GM19452 (cell line): ENCODE measurements at regions not wholly inside any gene's neighbourhood (a gene's known extent, or its start where the extent isn't known, plus 50 kb on each side); places are given as distances from the start of the nearest gene placed in this dataset.
"Not testable (repeated sequence)": the region's sequence is repeated elsewhere in the genome, so short reads cannot be mapped to it uniquely, and the experiment has no call there.

ENCODE experiments used
- ATAC-seq: cut with Tn5 transposase; IDR thresholded peaks from one replicate; pipeline ENCODE4 v1.9.1; 2021; ENCODE audit not compliant: unreplicated experiment

DNA sequence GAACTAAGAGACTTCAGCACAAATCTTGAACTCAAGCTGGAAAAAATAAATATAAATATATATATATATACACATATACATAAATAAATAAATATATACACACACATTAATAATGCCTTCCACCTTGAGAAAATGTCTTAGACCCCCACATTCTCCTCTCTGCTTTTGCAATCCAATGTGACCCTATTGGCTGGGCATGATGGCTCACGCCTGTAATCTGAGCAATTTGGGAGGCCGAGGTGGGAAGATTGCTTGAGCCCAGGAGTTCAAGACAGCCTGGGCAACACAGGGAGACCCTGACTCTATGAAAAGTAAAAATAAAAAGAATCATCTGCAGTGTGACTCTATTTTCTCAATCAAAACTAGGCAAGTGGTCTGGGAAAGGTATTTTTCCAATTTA is 424.1 kb upstream of the NFE2L3 start:
- ATAC-seq, result no peak

DNA sequence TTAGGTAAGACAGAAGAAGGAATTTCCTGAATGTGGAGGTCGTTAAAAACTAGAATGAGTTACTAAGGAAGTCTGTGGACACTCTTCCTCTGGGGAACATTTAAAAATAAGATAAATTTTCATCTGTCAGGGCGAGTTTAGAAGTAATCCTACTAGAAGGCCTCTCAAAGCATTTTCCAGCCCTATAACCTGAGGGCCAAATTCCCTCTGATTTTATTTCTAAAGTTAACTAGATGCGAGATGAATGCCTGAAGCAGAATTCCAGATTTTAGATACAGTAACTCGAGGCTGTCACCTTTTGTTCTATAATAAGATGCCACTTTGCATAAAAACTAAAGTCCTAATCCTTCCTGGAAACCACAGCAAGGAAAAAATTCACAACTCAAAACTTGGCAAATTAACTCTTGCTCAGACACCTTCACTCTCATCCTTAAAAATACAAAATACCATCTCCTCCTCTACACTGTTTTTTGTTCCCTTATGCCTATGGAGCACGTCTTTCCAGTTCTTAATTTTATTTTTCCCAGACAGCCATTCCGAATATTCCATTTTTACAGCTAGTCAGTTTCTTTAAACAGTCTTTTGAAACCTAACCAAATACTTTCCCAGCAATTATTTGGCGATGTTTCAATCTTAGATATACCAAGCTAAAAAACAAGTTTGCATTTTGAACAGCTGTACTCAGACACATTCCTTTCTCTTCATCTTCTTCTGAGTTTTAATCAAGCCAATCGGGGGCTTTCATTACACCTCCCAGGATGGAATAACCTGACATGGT is 420.7 kb upstream of the NFE2L3 start:
- ATAC-seq, result no peak

DNA sequence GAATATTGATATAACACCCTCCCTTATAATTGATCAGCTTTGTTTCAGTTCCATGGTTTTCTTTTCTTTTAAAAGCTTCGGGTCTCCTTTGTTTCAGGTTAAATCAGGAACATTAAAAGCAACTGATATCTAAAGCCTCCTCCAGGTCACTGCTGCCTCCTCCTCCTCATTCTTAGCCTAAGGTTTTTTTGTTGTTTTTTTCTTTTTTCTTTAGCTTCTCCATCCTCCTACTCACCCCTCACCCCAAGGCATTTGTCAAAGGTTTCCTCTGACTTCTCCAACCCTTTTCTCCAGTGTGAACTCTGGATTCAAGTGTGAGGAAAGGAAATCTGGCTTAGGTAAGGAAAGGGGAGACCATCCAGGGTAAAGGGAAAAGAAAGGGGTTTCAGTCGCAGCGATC is 420.2 kb upstream of the NFE2L3 start:
- no peak for ATAC-seq

DNA sequence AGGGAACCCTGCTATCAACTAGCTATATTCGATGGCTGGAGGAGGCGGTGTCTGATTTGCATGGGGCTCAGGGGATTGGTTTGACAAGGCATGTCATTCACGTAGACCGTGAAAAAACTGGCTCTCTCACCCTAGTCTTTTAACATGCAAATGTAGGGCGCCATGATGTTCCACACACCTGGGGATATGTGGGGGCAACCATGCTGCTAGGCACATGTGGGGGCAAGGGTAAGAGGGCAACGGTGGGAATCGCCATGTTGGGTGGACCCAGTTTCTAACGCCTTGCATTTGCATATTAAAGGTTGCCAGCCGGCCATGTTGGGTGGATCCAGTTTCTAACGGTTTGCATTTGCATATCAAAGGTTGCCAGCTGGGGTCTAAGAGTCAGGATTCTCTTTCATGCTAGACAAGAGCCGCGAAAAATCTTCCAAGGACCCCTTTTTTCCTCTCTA is 419.2 kb upstream of the NFE2L3 start:
- ATAC-seq, result no peak

DNA sequence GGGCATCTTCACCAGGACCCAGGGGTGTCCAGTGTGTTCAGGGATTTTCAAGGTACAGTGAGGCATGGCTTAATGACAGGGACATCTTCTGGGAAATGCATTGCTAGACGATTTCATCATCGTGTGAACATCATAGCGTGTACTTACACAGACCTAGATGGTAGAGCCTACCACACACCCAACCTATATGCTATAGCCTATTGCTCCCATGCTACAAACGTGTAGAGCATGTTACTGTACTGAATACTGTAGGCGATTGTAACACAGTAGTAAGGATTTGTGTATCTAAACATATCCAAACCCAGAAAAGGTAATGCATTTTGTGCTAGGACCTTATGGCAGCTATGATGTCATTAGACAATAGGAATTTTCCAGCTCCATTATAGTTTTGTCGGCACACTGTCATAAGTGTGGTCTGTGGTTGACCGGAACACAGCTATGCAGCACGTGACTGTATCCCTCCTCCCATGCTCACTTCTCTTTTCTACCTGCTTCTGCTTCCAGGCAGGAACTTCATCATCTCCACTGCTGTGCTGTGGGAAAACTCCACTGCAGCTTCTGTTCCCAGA is 416.2 kb upstream of the NFE2L3 start:
- no peak for ATAC-seq

GRCh38 chr7:25738528-25738927 is 413.5 kb upstream of the NFE2L3 start:
- no peak for ATAC-seq

DNA sequence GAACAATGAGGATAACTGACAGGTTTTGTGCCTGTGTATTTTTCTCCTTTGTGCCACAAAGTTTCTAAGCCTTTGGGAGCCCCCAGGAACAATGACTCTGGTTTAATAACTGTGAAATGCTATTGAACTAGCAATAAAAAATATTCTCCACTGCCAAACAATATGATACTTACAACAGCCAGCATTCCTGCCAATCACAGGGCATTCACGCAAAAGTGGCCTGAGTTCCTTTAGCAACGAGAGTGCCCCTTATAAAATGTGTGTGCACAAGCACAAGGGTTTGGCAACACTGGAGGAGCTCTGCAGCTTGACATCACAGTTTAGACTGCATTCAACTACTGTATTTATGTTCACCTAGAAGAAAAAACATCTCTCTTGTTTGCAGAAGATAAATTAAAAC is 412.9 kb upstream of the NFE2L3 start:
- no peak for ATAC-seq

- no peak for ATAC-seq
These were observed 409.7 kb upstream of the NFE2L3 start for GRCh38 chr7:25742316-25742715.

DNA sequence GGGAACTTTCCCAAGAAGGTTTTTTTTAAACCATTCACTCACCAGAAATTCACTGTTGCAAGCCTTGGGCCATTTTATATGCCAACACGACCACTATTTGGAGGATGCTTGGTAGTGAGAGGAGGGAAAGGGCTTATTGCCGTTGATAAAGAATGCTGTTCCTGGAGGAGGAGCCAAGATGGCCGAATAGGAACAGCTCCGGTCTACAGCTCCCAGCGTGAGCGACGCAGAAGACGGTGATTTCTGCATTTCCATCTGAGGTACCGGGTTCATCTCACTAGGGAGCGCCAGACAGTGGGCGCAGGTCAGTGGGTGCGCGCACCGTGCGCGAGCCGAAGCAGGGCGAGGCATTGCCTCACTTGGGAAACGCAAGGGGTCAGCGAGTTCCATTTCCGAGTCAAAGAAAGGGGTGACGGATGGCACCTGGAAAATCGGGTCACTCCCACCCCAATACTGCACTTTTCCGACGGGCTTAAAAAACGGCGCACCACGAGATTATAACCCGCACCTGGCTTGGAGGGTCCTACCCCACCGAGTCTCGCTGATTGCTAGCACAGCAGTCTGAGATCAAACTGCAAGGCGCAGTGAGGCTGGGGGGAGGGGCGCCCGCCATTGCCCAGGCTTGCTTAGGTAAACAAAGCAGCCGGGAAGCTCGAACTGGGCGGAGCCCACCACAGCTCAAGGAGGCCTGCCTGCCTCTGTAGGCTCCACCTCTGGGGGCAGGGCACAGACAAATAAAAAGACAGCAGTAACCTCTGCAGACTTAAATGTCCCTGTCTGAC is 408.1 kb upstream of the NFE2L3 start:
- not testable (repeated sequence) for ATAC-seq

GRCh38 chr7:25750744-25751508 is 401.1 kb upstream of the NFE2L3 start:
- no peak for ATAC-seq

DNA sequence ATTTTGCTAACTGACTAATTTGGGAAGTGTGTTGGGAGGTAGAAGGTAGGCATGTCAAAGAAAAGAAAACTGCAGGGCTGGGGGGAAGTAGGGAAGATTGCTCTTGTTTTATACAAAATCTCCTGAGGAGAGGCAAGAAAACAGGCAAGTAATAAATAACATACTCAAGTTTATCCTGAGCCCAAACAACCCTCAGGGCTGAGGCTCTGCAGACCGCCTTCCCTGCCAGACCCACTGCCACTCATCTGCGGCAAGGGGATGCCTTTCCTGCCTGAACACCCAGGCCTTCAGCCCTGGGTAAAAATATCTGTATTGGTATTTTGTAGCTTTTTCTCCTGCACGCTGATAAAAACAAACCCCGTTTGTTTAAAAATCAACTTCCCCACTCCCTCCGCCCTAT is 399.8 kb upstream of the NFE2L3 start:
- no peak for ATAC-seq

- ATAC-seq, result no peak
These were observed 398.8 kb upstream of the NFE2L3 start for GRCh38 chr7:25752967-25753791.

DNA sequence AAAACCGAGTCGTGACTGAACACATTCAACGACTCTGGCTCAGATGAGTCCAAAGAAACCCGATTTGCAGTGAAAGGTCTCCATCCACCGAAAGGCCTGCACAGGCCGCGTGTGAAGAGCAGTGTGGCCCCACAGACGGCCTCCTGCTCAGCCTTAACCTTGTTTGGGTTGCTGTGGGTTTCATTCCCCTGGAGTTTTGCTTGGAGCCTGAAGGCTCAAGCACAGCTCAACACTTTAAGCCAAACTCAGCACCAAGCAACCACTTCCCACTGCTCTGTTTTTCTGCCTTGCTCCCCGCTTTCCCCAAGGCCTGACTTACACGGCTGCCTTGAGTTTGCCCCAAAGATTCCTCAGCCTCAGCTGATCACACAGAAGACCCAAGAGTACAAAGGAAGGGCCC is 398.2 kb upstream of the NFE2L3 start:
- ATAC-seq, result no peak

DNA sequence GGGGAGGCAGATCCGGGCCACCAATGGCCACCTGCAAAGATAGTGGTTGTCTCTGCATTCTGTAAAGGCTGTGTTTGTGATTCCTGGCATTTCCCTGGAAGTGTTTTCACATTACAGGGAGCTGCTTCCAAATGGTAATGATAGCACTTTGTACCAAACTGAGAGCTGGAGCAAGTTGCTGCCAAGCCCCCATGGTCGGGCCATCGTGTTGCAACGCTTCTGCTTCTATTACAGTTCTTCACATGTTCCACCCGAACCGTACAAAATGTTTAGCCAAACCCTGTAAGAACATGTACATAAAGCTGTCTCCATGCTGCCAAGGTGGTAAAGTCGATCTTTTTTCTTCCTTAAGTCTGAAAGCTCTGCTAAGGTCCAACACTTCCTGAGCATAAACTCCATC is 397.7 kb upstream of the NFE2L3 start:
- ATAC-seq, result no peak

- no peak for ATAC-seq
These were observed 397.2 kb upstream of the NFE2L3 start for GRCh38 chr7:25754751-25755150.

- ATAC-seq, result no peak
These were observed 395.4 kb upstream of the NFE2L3 start for GRCh38 chr7:25756601-25757000.

DNA sequence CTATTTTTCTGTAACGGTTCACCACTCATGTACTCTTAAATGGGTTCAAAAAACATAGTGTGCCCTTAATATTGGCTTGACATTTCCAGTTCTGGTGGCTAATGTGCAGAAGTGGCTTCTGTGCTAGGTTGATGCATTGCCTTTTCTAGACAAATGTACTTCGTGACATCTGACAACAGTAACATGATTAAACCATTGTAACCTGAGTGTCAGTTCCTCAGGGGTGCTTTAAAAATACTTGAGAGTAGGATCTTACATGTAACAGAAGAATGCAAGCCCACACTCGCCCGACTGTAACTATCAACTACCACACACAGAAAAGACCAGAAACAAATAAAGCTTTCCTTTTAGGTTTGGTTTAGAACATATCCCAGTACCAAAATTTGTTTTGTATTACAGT is 393.4 kb upstream of the NFE2L3 start:
- no peak for ATAC-seq

GRCh38 chr7:25759286-25759685 is 392.7 kb upstream of the NFE2L3 start:
- no peak for ATAC-seq

DNA sequence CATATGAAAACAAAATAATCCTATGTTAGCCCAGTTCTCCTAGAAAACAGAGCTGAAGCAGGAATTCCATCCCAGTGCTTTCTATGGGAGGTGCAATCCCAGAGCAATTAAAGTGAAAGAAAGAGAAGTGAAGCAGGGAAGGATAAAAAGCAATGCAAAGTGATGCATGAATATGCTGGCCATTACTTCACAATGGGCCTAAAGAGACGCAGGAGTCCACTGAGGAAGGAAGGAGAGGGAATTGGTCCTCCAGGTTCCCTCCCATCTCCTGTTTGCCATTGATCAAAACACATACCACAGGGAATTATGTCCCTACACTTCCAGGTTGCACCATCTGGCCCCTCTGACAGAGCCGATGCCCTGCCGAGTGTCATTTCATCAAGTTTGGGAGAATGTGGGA is 392.2 kb upstream of the NFE2L3 start:
- ATAC-seq, result no peak
